ENCODE measurements at regions not wholly inside any gene's neighbourhood (a gene's known extent, or its start where the extent isn't known, plus 50 kb on each side); places are given as distances from the start of the nearest gene placed in this dataset.

DNA sequence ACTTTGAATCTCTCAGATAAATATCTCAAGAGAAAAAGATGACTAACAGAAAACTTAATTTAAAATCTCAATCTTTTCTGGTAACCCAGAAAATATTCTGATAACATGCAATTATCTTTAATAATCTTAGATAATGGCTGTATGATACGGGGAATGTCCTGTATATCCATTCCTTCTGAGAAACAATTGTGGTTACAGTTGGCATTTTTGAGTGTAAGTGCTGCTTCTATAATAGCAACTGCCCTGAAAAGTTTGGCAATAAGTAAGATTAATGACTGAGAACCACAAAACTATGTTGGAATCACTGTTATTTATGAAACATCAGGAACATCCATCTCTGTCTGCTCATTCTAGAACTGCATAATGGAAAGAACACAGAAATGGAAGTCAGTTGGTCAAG, 819.7 kb downstream of the TBC1D32 start:
- Histone ChIP-seq H3F3A (replicated peaks; ENCODE audit: low read depth) (no peaks in the 10 kb centered on the region), H3K9me2 (ENCODE audit: insufficient read depth) (no peaks in the 10 kb centered on the region), H2AFZ (no peak overlapping the region), H3K79me2 (replicated peaks; ENCODE audit: insufficient read depth) (no peaks in the 10 kb centered on the region), H3K4me3 (no peak overlapping the region), H4K20me1 (replicated peaks; ENCODE audit: insufficient read depth) (no peaks in the 10 kb centered on the region), H3K4me1 (ENCODE audit: insufficient read depth) (no peaks in the 10 kb centered on the region), H3K4me2 (no peak overlapping the region), H3K36me3 (ENCODE audit: insufficient read depth) (no peaks in the 10 kb centered on the region), H3K27me3 (ENCODE audit: insufficient read depth) (no peaks in the 10 kb centered on the region), H3K27ac (ENCODE audit: low read depth) (no peak overlapping the region)
- Mint-ChIP-seq H3K36me3 (ENCODE audit: low read depth) (no peaks in the 10 kb centered on the region), H3K27ac (no peak overlapping the region), H3K4me1 (no peaks in the 10 kb centered on the region), H3K9me3 (peaks cover 11% of the 10 kb centered on the region; the same call in 2 of the 3 replicates), H3K27me3 (ENCODE audit: insufficient read depth, low read depth, poor library complexity) (peaks cover 1% of the 10 kb centered on the region), H3K4me3 (no peak overlapping the region)
- TF ChIP-seq POLR2AphosphoS5 (IDR thresholded peaks at IDR 0.05; ENCODE audit: low read depth) = no peak
- TF ChIP-seq ZNF331 (CRISPR knock-in tag; IDR thresholded peaks at IDR 0.05; ENCODE audit: low read depth) = no peak
- no peak for TF ChIP-seq EZH2phosphoT487 (IDR thresholded peaks at IDR 0.05; ENCODE audit: unreplicated experiment)
- TF ChIP-seq, protein P1, sequence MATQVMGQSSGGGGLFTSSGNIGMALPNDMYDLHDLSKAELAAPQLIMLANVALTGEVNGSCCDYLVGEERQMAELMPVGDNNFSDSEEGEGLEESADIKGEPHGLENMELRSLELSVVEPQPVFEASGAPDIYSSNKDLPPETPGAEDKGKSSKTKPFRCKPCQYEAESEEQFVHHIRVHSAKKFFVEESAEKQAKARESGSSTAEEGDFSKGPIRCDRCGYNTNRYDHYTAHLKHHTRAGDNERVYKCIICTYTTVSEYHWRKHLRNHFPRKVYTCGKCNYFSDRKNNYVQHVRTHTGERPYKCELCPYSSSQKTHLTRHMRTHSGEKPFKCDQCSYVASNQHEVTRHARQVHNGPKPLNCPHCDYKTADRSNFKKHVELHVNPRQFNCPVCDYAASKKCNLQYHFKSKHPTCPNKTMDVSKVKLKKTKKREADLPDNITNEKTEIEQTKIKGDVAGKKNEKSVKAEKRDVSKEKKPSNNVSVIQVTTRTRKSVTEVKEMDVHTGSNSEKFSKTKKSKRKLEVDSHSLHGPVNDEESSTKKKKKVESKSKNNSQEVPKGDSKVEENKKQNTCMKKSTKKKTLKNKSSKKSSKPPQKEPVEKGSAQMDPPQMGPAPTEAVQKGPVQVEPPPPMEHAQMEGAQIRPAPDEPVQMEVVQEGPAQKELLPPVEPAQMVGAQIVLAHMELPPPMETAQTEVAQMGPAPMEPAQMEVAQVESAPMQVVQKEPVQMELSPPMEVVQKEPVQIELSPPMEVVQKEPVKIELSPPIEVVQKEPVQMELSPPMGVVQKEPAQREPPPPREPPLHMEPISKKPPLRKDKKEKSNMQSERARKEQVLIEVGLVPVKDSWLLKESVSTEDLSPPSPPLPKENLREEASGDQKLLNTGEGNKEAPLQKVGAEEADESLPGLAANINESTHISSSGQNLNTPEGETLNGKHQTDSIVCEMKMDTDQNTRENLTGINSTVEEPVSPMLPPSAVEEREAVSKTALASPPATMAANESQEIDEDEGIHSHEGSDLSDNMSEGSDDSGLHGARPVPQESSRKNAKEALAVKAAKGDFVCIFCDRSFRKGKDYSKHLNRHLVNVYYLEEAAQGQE (IDR thresholded peaks at IDR 0.05; ENCODE audit: unreplicated experiment) = no peak
- no peak for TF ChIP-seq ETS1 (IDR thresholded peaks at IDR 0.05)
- no peak for TF ChIP-seq NANOG (IDR thresholded peaks at IDR 0.05; ENCODE audit: borderline replicate concordance)
- TF ChIP-seq ZNF462 (CRISPR knock-in tag; IDR thresholded peaks at IDR 0.05) = no peak
- TF ChIP-seq CTCF (conservative IDR thresholded peaks at IDR 0.05; ENCODE audit: low read depth in 2 of 2) = no peak
- TF ChIP-seq EZH2 (IDR thresholded peaks at IDR 0.05; ENCODE audit: low read depth, unreplicated experiment) = no peak
- no peak for TF ChIP-seq ZNF114 (CRISPR knock-in tag; IDR thresholded peaks at IDR 0.05)
- no peak for TF ChIP-seq JUNB (IDR thresholded peaks at IDR 0.05; ENCODE audit: unreplicated experiment)
- no peak for TF ChIP-seq STAT1 (IDR thresholded peaks at IDR 0.05; ENCODE audit: unreplicated experiment)
- TF ChIP-seq CREB1 (CRISPR knock-in tag; IDR thresholded peaks at IDR 0.05; ENCODE audit: low read depth) = no peak
- ATAC-seq = no peak
- no peak for DNase-seq (ENCODE audit: low spot score)
